Vagina (tissue), 2 donors: ENCODE measurements at regions not wholly inside any gene's neighbourhood (a gene's known extent, or its start where the extent isn't known, plus 50 kb on each side); places are given as distances from the start of the nearest gene placed in this dataset.

Source experiments
- DNase-seq, 2 donors: peaks; one replicate each; pipeline ENCODE4 v3.0.0-alpha.2; 2017; ENCODE audit errors: extremely low spot score in 2 of 2
- H3K27ac ChIP-seq: fragments of 200-600 bp; sonication (generic); one replicate; pipeline ENCODE4 v1.5.1; 2019
- H3K27me3 ChIP-seq: fragments of 200-600 bp; sonication (generic); one replicate; pipeline ENCODE4 v1.5.1; 2019
- H3K36me3 ChIP-seq, 2 donors: fragments of 200-600 bp; sonication (generic); one replicate each; pipeline ENCODE4 v1.5.1; 2017 to 2019
- H3K4me1 ChIP-seq: fragments of 200-600 bp; sonication (generic); one replicate; pipeline ENCODE4 v1.5.1; 2019
- H3K4me3 ChIP-seq, 2 donors: fragments of 200-600 bp; sonication (generic); 1 replicate in 1 of 2; 2 replicates in 1 of 2; pipeline ENCODE4 v1.5.1; 2016 to 2019
- H3K9me3 ChIP-seq: fragments of 200-600 bp; sonication (generic); one replicate; pipeline ENCODE4 v1.5.1; 2019
- CTCF ChIP-seq, 3 experiments: fragments of 450-650 bp in 2 of 3; fragments of 200-600 bp in 1 of 3; sonication (generic) in 1 of 3; IDR thresholded peaks; one replicate each; pipeline ENCODE4 v1.5.1; 2017 to 2019; ENCODE audit warnings: antibody characterized with exemption in 3 of 3, mild to moderate bottlenecking in 2 of 3, moderate library complexity in 2 of 3
- POLR2A ChIP-seq, 2 donors: fragments of 450-650 bp; IDR thresholded peaks; one replicate each; pipeline ENCODE4 v1.6.1; 2017; ENCODE audit warnings: antibody characterized with exemption in 2 of 2, mild to moderate bottlenecking in 2 of 2, moderate library complexity in 2 of 2
- POLR2AphosphoS5 ChIP-seq, 2 donors: sonication (generic); formaldehyde crosslinking; IDR thresholded peaks; one replicate each; pipeline ENCODE4 v1.9.0; 2017; ENCODE audit warnings: antibody characterized with exemption in 2 of 2, mild to moderate bottlenecking in 2 of 2, low read depth in 1 of 2; ENCODE audit not compliant: insufficient read depth in 1 of 2
- intact Hi-C: fragments of 100-400 bp; cut with DNase I; formaldehyde crosslinking; loops from one replicate; pipeline ENCODE4 v1.15.1; 2023

- Histone ChIP-seq H3K27me3 (no peaks in the 10 kb centered on the region), H3K36me3 (no peaks in the 10 kb centered on the region), H3K27ac (no peak overlapping the region), H3K9me3 (no peaks in the 10 kb centered on the region), H3K4me1 (no peaks in the 10 kb centered on the region), H3K4me3 (no peak overlapping the region)
- TF ChIP-seq CTCF (IDR thresholded peaks at IDR 0.05) (no peak), POLR2A (IDR thresholded peaks at IDR 0.05) (no peak), POLR2AphosphoS5 (IDR thresholded peaks at IDR 0.05; ENCODE audit: insufficient read depth in 1 of 2, low read depth in 1 of 2) (no peak)
- DNase-seq, result no peak
- intact Hi-C loops, result no loop called here
Measured at GRCh38 chr1:96367791-96368190, 353.8 kb upstream of the PTBP2 start.

GRCh38 chr1:96370757-96371156 is 350.8 kb upstream of the PTBP2 start:
- Histone ChIP-seq H3K9me3 (no peaks in the 10 kb centered on the region), H3K36me3 (no peaks in the 10 kb centered on the region), H3K4me3 (no peak overlapping the region), H3K27ac (no peak overlapping the region), H3K4me1 (no peaks in the 10 kb centered on the region), H3K27me3 (no peaks in the 10 kb centered on the region)
- no peak for DNase-seq
- intact Hi-C loops, result no loop called here
- TF ChIP-seq POLR2AphosphoS5 (IDR thresholded peaks at IDR 0.05; ENCODE audit: insufficient read depth in 1 of 2, low read depth in 1 of 2) (no peak), CTCF (IDR thresholded peaks at IDR 0.05) (no peak), POLR2A (IDR thresholded peaks at IDR 0.05) (no peak)

- no peaks in the 10 kb centered on the region for H3K36me3 ChIP-seq
- H3K27me3 ChIP-seq, result no peaks in the 10 kb centered on the region
- TF ChIP-seq CTCF (IDR thresholded peaks at IDR 0.05) (no peak), POLR2AphosphoS5 (IDR thresholded peaks at IDR 0.05; ENCODE audit: insufficient read depth in 1 of 2, low read depth in 1 of 2) (no peak), POLR2A (IDR thresholded peaks at IDR 0.05) (no peak)
- no peaks in the 10 kb centered on the region for H3K9me3 ChIP-seq
- intact Hi-C loops, result no loop called here
- DNase-seq, result no peak
- no peak overlapping the region for H3K27ac ChIP-seq
- no peak overlapping the region for H3K4me3 ChIP-seq
- no peaks in the 10 kb centered on the region for H3K4me1 ChIP-seq
Measured at GRCh38 chr1:96372881-96373280, 348.7 kb upstream of the PTBP2 start.

- TF ChIP-seq POLR2A (IDR thresholded peaks at IDR 0.05) (no peak), CTCF (IDR thresholded peaks at IDR 0.05) (no peak), POLR2AphosphoS5 (IDR thresholded peaks at IDR 0.05; ENCODE audit: insufficient read depth in 1 of 2, low read depth in 1 of 2) (no peak)
- intact Hi-C loops, result no loop called here
- Histone ChIP-seq H3K27ac (no peak overlapping the region), H3K27me3 (no peaks in the 10 kb centered on the region), H3K9me3 (no peaks in the 10 kb centered on the region), H3K4me1 (no peaks in the 10 kb centered on the region), H3K36me3 (no peaks in the 10 kb centered on the region), H3K4me3 (no peak overlapping the region)
- no peak for DNase-seq
Measured at GRCh38 chr1:96374076-96374762, 347.4 kb upstream of the PTBP2 start.

GRCh38 chr1:96376846-96377245 is 344.7 kb upstream of the PTBP2 start:
- Histone ChIP-seq H3K4me1 (no peaks in the 10 kb centered on the region), H3K4me3 (no peak overlapping the region), H3K36me3 (no peaks in the 10 kb centered on the region), H3K27me3 (no peaks in the 10 kb centered on the region), H3K9me3 (no peaks in the 10 kb centered on the region), H3K27ac (no peak overlapping the region)
- intact Hi-C loops, result no loop called here
- no peak for DNase-seq
- TF ChIP-seq CTCF (IDR thresholded peaks at IDR 0.05) (no peak), POLR2A (IDR thresholded peaks at IDR 0.05) (no peak), POLR2AphosphoS5 (IDR thresholded peaks at IDR 0.05; ENCODE audit: insufficient read depth in 1 of 2, low read depth in 1 of 2) (no peak)
